Ovary (tissue), 7 donors: ENCODE measurements at regions not wholly inside any gene's neighbourhood (a gene's known extent, or its start where the extent isn't known, plus 50 kb on each side); places are given as distances from the start of the nearest gene placed in this dataset.

Experiments used
- DNase-seq, 5 donors: peaks; one replicate each; pipeline ENCODE4 v3.0.0-alpha.2; 2019 to 2020
- H3K27ac ChIP-seq, 2 donors: fragments of 200-600 bp; one replicate each; pipeline versions ENCODE4 v1.5.1 to v1.8.0; 2019 to 2022
- H3K27me3 ChIP-seq: fragments of 200-600 bp; one replicate; pipeline ENCODE4 v1.8.0; 2022
- H3K36me3 ChIP-seq: fragments of 200-600 bp; sonication (generic); one replicate; pipeline ENCODE4 v1.5.1; 2019
- H3K4me1 ChIP-seq: one replicate; pipeline ENCODE4 v1.8.1; 2013; ENCODE audit warnings: mild to moderate bottlenecking, moderate library complexity; ENCODE audit not compliant: insufficient read depth
- H3K4me3 ChIP-seq: fragments of 200-600 bp; sonication (generic); one replicate; pipeline ENCODE4 v1.5.1; 2017
- H3K9me3 ChIP-seq, 2 donors: fragments of 200-600 bp in 1 of 2; sonication (generic) in 1 of 2; one replicate each; pipeline versions ENCODE4 v1.5.1 to v1.8.1; 2013 to 2019; ENCODE audit warnings: mild to moderate bottlenecking in 1 of 2, moderate library complexity in 1 of 2
- CTCF ChIP-seq, 3 donors: fragments of 450-650 bp in 2 of 3; fragments of 200-600 bp in 1 of 3; IDR thresholded peaks; one replicate each; pipeline versions ENCODE4 v1.5.1 to v1.8.0; 2016 to 2022; ENCODE audit warnings: antibody characterized with exemption in 3 of 3, mild to moderate bottlenecking in 1 of 3
- EP300 ChIP-seq: sonication (generic); formaldehyde crosslinking; IDR thresholded peaks from one replicate; pipeline ENCODE4 v1.6.1; 2017; ENCODE audit warnings: antibody characterized with exemption
- POLR2A ChIP-seq: fragments of 450-650 bp; IDR thresholded peaks from one replicate; pipeline ENCODE4 v1.6.1; 2017; ENCODE audit warnings: antibody characterized with exemption, mild to moderate bottlenecking, moderate library complexity
- WGBS, 3 donors: extraction: QIAGEN DNeasy Blood & Tissue Kit in 1 of 3; methylation state at CpG; one replicate each; pipeline versions ENCODE4 v1.1.5 to v1.1.7; 2013 to 2017; 5-methylcytosine and 5-hydroxymethylcytosine counted together
- intact Hi-C, 4 donors: fragments of 100-400 bp; cut with DNase I; formaldehyde crosslinking; loops; one replicate each; pipeline versions ENCODE4 v1.11.0 to v1.15.1; 2022 to 2023
- donor health status: DM: no; HTN: no; CAD: no; lungs with moderate emphysema.
- donor health status: DM: no; HTN: no; CAD: no.
- donor health status: Bipolar disorder and iron deficiency.
- donor health status: DM: no; HTN: no; CAD: no.
- donor health status: DM: yes; HTN: yes; CAD: no.

- Histone ChIP-seq H3K27me3 (no peaks in the 10 kb centered on the region), H3K36me3 (no peaks in the 10 kb centered on the region), H3K4me3 (no peak overlapping the region), H3K27ac (no peak overlapping the region), H3K9me3 (no peaks in the 10 kb centered on the region), H3K4me1 (no peaks in the 10 kb centered on the region)
- 69 to 85% (median 80%) methylated on average over 1 of the region's 1 CpG for WGBS, 3 donors
- DNase-seq: no peak
- intact Hi-C loops: no loop called here
- TF ChIP-seq CTCF (IDR thresholded peaks at IDR 0.05): no peak
- no peak for TF ChIP-seq EP300
- no peak for TF ChIP-seq POLR2A
Measured at GRCh38 chr18:70558371-70558770, 269.5 kb downstream of the SOCS6 start.

GRCh38 chr18:70554854-70555445 lies 266.1 kb downstream of the SOCS6 start:
- H3K27ac ChIP-seq: no peak overlapping the region
- no peak for TF ChIP-seq EP300
- TF ChIP-seq CTCF (IDR thresholded peaks at IDR 0.05): no peak
- no peak for TF ChIP-seq POLR2A
- no peaks in the 10 kb centered on the region for H3K4me1 ChIP-seq
- no peaks in the 10 kb centered on the region for H3K36me3 ChIP-seq
- no peak for DNase-seq
- no peaks in the 10 kb centered on the region for H3K27me3 ChIP-seq
- intact Hi-C loops: no loop called here
- H3K4me3 ChIP-seq: no peak overlapping the region
- 73 to 77% (median 75%) methylated on average over 2 of the region's 2 CpGs for WGBS, 3 donors
- H3K9me3 ChIP-seq: no peaks in the 10 kb centered on the region

- TF ChIP-seq EP300: no peak
- no peak for TF ChIP-seq POLR2A
- TF ChIP-seq CTCF (IDR thresholded peaks at IDR 0.05): no peak
- WGBS, 3 donors: 47 to 55% (median 54%) methylated on average over 3 of the region's 3 CpGs
Measured at GRCh38 chr18:70553936-70554260, 265.1 kb downstream of the SOCS6 start.

GRCh38 chr18:70553245-70553935 lies 264.5 kb downstream of the SOCS6 start:
- intact Hi-C loops: no loop called here
- Histone ChIP-seq H3K9me3 (no peaks in the 10 kb centered on the region), H3K36me3 (no peaks in the 10 kb centered on the region), H3K4me3 (no peak overlapping the region), H3K27ac (no peak overlapping the region), H3K4me1 (no peaks in the 10 kb centered on the region), H3K27me3 (no peaks in the 10 kb centered on the region)
- WGBS, 3 donors: 64 to 71% (median 68%) methylated on average over 10 of the region's 10 CpGs
- DNase-seq: no peak
- no peak for TF ChIP-seq EP300
- no peak for TF ChIP-seq POLR2A
- TF ChIP-seq CTCF (IDR thresholded peaks at IDR 0.05): no peak

More at GRCh38 chr18:70553936-70554260, 265.1 kb downstream of the SOCS6 start:
- H3K36me3 ChIP-seq: no peaks in the 10 kb centered on the region
- no peak for DNase-seq
- no peaks in the 10 kb centered on the region for H3K9me3 ChIP-seq
- no peaks in the 10 kb centered on the region for H3K27me3 ChIP-seq
- H3K27ac ChIP-seq: no peak overlapping the region
- intact Hi-C loops: no loop called here
- no peaks in the 10 kb centered on the region for H3K4me1 ChIP-seq
- H3K4me3 ChIP-seq: no peak overlapping the region
